ENCODE measurements at regions not wholly inside any gene's neighbourhood (a gene's known extent, or its start where the extent isn't known, plus 50 kb on each side); places are given as distances from the start of the nearest gene placed in this dataset.

- TF ChIP-seq, protein P1, sequence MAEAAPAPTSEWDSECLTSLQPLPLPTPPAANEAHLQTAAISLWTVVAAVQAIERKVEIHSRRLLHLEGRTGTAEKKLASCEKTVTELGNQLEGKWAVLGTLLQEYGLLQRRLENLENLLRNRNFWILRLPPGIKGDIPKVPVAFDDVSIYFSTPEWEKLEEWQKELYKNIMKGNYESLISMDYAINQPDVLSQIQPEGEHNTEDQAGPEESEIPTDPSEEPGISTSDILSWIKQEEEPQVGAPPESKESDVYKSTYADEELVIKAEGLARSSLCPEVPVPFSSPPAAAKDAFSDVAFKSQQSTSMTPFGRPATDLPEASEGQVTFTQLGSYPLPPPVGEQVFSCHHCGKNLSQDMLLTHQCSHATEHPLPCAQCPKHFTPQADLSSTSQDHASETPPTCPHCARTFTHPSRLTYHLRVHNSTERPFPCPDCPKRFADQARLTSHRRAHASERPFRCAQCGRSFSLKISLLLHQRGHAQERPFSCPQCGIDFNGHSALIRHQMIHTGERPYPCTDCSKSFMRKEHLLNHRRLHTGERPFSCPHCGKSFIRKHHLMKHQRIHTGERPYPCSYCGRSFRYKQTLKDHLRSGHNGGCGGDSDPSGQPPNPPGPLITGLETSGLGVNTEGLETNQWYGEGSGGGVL (tag by site-specific recombination; IDR thresholded peaks at IDR 0.05): no peak
- TF ChIP-seq, protein P2, sequence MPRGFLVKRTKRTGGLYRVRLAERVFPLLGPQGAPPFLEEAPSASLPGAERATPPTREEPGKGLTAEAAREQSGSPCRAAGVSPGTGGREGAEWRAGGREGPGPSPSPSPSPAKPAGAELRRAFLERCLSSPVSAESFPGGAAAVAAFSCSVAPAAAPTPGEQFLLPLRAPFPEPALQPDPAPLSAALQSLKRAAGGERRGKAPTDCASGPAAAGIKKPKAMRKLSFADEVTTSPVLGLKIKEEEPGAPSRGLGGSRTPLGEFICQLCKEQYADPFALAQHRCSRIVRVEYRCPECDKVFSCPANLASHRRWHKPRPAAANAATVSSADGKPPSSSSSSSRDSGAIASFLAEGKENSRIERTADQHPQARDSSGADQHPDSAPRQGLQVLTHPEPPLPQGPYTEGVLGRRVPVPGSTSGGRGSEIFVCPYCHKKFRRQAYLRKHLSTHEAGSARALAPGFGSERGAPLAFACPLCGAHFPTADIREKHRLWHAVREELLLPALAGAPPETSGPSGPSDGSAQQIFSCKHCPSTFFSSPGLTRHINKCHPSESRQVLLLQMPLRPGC (tag by site-specific recombination; IDR thresholded peaks at IDR 0.05): no peak
Measured at GRCh38 chr2:190820416-190820815, 60.2 kb upstream of the GLS start.
